HPDE6-E6E7 (cell line): ENCODE measurements at regions not wholly inside any gene's neighbourhood (a gene's known extent, or its start where the extent isn't known, plus 50 kb on each side); places are given as distances from the start of the nearest gene placed in this dataset.
"Not testable (repeated sequence)": the region's sequence is repeated elsewhere in the genome, so short reads cannot be mapped to it uniquely, and the experiment has no call there.

Experiments used
- DNase-seq: peaks from one replicate; pipeline ENCODE4 v3.0.0; 2011; ENCODE audit warnings: missing footprints; ENCODE audit errors: extremely low spot score

DNA sequence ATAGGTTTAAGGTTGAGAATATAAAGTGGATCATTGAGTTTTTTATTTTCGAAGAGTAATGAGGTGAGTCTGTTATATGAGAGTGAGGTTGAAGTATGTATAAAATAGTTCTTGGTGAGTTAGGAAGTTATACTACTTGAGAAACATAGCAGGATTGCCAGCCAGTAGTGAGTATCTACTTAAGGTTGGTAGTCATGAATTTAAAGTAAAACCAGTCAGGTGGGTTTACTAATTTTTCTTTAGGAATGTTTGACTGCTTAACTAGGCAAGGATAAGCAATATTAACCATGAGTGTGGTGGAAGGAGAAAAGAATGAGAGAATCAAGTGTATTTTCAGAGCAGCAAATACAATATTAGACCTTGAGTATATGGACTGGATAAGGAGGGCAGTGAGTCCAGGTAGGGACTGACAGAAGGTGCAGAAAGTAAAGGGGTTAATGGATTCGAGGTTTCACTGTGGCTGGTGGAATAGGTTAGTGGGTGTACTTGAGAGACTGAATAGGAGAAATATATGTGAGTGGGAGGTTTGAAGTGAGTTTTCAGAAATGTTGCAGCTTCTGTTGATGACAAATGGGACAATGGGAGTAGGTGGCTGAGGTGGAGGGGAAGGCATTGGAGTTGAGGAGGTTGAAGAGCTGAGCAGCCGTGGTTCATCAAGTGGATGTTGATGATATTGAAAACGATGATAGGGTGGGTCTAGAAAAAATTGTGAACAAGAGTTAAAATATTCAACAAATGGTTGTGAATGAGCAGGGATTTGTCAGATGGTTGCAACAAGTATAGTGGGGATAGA, 232.5 kb upstream of the ASCC3 start:
- DNase-seq = no peak

DNA sequence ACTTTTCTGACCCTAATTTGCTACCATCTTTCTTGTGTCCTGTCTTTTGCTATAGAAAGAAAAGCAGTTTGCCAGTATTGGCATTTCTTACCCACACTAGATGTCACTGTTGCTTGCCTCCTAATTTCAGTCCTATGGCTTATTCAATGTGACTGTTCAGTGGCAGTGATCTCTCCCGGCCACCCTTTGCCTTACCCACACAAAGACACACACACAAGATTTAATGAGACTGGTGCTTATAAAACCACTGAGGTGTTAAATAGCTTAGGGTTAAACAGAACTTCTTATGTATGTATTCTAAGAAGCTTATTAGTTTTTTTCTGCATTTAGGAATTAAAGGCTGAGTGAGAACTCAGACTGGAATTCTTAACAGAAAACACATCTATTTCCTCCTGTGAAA, 233.6 kb upstream of the ASCC3 start:
- peak; percentile 23 for DNase-seq

DNA sequence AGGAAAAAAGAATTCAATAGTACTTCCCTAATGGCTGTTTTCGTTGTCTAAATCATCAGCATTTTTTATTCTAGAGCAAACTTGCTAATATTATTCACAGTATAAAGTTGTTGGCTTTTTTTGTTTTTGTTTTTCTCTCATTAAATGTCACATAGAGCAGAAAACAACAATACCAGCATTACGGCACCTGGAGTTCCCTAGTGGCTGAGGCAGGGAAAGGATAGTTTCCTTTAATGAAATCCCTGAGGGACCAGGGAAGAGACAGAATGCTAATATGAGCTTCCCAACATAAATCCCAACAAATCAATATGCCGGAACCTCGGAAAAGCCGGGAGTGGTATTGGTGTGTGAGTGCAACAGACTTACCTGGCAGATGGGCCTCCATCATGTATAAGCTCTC, 235.2 kb upstream of the ASCC3 start:
- DNase-seq = no peak

DNA sequence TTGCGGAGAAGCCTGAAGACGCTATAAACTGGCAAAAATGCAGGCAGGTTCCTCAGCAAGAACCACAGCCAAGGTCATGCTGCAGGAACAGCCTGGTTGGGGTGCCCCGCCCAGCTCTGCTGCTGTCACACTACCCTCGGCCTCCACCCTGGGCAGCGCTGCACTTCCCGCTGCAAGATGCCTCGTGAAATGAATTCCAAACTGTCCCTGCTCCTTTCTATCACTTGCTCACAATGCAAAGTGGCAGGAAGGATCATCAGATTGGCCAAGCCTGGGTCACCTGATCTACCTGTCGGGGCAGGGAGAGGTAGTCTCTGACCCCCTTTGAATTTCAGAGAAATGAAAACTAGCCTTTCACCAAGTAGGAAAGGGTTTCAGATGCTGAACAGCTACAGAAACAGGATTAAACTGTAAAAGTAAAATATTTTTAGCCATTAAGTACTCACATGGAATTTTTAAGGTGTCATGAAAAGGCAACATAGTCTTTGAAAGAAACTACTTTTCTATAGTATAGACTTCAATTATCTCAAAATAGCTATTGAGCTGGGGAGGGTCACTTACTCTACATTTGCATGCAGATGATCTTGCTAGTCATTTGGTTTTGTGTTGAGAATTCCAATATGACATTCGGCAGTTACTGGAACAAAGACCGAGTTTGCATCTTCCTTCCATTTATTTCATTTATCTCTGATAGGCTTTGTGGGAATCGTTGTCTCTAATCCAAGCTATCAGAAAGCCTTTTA, 236.4 kb upstream of the ASCC3 start:
- no peak for DNase-seq

DNA sequence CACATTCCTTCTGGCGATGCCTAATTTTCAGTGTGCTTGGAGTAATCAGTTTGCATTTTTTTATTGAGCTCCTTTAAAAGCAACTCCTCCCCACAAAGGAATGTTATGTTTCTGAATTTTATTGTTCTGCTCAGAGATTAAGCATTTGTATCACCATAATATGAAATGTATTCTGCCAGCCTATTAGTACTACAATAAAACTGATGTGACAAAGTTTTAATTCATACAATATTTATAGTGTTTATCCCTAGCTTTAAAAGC, 236.9 kb upstream of the ASCC3 start:
- no peak for DNase-seq

DNA sequence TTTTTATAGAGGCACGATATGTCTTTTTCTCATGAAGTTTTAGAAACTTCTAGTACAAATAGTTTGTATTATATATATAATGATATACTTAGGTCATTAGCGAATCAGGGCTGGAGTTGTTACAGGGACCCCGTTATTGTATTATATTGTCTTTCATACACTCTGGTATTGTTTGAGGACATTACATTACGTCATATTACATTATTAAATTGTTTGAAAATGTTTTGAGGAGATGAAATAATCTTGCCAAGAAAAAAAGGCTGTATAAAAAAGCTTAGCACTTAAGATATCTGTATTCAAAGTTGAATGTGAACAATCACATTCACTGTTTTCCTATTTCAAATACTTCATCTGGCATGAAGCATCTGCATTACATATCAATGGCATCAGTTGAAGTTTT, 239.6 kb upstream of the ASCC3 start:
- DNase-seq = no peak

DNA sequence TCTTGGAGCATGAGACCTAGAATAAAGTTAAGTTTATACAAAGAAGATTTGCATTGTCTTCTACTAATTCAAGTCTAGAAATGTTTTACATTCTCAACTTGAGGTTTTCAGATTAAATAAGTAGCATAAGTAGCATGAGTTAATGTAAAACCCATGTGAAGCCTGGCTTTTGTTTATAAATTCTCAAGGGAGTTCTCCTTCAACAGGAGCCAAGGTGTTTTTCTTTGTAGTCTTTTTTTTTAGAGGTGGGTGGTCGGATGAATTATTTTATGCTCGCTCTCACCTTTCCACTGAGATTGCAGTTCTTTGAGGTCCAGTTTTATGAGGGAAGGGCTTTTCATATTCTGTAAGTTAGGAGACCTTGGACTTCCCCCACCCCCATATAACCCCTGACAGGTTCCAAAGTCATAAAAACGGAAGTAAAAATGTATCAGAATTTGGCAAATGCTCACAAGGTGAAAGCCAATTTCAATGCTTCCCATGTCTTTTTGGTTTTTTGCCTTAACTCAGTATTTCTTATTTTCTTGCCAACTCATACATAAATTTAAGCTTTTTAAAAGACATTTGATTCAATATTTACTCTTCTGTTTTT, 244.3 kb upstream of the ASCC3 start:
- no peak for DNase-seq

DNA sequence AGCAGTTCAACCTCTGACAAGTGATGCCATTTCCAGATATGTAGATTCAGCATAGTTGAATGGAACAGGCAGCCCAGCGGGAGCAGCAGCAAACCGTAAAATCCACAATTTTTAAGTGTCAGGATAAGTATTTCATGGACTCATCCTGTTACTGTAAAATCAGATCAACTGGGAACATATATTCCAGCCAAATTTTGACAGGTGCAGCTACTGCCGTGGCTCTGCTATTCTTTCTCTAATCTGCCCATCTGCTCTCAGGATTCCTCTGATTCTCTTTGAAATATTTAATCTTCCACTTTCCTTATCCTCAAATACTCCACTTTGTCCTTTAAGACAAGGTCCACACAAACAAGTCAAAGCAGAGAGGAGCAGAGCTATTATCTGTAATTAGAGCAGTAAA, 245.4 kb upstream of the ASCC3 start:
- DNase-seq = no peak

DNA sequence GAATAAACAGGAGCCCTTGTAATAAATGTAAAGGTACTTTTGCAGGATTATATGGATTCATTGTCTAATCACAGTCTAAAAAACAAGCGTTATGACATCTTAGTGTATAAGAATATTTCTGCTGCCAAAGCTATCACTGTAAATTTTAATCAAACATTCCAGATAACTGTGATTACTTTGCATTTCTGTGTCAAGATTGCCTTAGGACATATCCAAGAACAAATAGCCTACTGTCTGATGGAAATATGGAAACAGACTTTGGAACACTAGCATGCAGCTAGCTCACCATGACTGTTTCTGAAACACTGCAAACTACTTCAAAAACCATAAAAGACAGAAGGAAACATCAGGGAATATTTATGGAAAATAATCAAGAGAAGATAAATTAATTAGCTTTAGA, 248.7 kb upstream of the ASCC3 start:
- no peak for DNase-seq

DNA sequence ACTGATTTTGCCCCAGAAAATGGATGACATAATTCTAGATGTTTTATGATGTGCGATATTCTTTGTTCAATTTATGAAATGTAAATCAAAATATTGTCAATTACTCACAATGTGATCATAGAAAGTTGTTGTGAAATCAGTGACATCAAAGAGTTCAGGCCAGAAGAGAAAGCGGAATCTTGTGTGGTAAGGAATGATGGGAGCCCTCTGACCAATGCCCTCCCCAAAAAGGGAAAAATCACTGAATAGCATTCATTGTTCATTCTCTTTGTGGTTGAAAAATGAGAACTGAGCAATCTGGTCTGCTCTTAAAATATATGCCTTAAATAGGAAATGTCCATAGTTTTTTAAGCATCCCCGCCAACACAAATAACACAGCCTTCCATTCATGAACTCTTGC, 247.1 kb upstream of the GRIK2 start:
- DNase-seq = no peak

DNA sequence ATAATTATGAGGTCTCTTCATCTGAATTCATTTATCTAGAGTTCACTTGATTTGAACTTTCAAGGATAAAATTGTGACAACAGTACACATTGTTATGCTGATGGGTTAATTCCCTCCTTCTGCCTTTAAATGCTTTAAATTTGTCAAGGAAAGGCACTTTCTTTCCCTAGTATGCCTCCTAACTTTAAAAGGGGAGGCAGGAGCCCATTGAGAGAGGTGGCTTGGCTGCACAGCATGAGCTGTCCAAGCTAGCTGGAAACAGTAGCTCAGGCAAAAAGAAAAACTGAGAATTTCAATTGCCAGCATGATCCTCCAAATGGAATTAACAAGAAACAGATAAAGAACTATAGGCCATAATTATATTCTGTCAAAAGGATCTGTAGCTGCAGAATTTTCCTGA, 243.3 kb upstream of the GRIK2 start:
- DNase-seq = no peak

DNA sequence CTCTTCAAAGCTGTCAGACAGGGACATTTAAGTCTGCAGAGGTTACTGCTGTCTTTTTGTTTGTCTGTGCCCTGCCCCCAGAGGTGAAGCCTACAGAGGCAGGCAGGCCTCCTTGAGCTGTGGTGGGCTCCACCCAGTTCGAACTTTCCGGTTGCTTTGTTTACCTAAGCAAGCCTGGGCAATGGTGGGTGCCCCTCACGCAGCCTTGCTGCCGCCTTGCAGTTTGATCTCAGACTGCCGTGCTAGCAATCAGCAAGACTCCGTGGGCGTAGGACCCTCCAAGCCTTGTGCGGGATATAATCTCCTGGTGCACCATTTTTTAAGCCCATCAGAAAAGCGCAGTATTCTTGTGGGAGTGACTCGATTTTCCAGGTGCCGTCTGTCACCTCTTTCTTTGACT, 235.9 kb upstream of the GRIK2 start:
- not testable (repeated sequence) for DNase-seq

DNA sequence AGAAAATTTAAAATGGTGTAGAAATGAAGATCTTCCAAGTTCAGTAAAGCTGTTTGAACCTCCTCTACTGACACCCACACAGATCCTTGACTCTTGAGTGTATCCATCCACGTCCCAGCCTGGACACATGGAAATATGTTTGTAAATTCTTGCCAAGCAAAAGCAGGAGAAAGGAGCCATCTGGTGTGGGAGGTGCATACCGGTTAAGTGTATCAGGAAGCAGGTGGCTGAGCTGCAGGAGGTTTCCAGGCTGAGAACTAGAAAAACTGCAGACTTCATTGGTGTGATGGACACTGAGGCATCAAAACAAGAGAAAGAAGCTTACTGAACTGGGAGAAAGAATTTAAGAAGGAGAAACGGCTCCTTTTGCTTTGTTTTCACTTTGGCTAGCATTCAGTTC, 229.9 kb upstream of the GRIK2 start:
- no peak for DNase-seq

DNA sequence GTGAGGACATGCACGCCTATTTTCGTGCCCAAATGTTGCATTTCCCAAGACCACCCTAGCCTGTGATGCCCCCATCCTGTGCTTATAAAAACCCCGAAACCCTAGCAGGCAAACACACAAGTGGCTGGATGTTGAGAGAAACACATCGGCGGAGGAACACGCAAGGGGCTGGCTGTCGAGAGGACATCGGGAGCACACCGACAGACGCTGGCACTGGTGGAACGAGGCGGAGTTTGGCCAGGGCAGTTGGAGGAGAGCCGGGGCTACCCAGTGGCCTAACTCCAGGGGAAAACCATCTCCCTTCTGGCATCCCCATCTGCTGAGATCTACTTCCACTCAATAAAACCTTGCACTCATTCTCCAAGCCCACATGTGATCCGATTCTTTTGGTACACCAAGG, 225.9 kb upstream of the GRIK2 start:
- DNase-seq = no peak

DNA sequence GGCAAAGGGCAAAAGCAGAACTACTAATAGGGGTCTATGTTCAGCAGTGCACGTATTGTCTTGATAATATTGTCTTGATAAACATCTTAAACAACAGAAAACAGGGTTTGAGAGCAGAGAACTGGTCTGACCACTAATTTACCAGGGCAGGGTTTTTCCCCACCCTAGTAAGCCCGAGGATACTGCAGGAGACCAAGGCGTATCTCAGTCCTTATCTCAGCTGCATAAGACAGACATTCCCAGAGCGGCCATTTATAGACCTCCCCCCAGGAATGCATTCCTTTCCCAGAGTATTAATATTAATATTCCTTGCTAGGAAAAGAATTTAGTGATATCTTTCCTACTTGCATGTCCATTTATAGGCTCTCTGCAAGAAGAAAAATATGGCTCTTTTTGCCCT, 222.5 kb upstream of the GRIK2 start:
- not testable (repeated sequence) for DNase-seq

DNA sequence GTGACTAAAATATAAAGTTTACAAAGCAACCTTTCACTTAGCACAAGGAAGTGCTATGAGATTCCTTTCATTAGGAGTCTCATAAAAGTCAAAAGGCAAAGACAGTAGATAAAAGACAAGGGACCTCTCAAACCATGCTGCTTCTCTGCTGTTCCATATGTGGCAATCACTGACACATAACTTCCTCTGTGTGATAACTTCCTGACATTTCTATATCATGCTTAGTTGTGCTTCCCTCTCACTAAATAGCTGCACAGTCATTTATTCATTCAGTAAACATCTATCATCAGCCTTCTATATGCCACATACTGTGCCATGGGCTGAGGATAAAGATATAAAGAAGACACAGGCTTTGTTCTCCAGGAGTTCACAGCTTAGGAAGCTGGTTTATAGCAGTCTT, 214.8 kb upstream of the GRIK2 start:
- no peak for DNase-seq

DNA sequence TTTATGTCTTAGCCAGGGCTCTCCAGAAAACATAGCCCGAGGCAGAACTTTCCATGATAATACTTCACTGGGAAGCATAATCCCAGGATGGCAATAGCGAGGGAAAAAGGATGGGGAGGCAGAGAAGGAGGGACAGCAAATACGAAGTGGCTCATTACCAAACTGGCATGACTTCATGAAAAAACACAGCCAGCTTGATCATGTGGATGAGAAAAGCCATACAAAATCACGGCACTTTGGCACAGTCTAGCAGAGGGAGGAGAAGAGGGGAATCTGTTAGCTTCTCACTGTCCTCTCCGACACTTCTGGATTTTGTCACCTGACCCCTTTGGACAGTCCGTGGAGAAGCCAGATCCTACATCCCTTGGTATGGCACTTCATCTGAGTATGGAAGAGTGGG, 212.5 kb upstream of the GRIK2 start:
- DNase-seq = no peak

DNA sequence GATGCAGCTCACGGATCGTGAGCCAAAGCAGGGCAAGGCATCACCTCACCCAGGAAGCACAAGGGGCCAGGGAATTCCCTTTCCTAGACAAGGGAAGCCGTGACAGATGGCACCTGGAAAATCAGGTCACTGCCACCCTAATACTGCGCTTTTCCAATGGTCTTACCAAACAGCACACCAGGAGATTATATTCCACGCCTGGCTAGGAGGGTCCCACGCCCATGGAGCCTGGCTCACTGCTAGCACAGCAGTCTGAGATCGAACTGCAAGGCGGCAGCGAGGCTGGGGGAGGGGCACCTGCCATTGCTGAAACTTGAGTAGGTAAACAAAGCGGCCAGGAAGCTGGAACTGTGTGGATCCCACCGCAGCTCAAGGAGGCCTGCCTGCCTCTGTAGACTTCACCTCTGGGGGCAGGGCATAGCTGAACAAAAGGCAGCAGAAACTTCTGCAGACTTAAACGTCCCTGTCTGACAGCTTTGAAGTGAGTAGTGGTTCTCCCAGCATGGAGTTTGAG, 205.2 kb upstream of the GRIK2 start:
- not testable (repeated sequence) for DNase-seq

DNA sequence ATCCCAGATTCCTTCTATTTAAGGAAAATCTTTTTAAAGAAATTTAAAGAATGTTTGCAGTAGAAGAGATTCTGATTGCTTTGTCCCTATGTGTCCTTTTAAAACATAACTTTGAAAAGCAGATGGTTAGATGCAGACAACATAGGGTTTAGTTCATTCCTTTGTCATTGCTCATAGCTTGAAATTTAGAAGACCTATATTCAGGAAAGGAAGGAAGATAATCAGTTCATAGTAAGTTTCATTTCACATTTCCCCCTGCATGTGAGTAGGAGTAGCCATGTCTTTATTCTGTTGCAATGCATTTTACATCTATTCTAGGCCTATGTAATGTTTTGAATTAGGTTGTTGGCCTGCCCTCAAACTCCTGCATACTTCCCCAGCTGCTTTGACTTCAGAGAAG, 197.9 kb upstream of the GRIK2 start:
- no peak for DNase-seq

DNA sequence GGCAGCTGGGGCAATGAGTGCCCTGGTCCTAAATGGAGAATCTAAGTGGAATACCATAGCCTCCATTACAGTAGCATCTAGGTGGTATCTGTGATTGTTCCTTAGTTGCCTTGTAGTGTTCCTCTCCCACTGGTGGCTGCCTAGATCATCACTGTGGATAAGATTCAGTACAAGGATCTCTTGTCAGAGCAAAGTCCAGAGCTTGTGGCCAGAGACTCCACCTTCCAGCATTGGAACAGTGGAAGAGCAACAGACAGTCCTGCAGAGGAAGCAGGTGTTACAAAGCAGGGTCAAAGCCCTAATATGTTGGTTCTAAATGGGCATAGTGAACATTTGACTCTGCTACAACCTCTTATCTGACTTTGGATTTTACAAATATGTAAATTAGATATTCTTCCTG, 194.1 kb upstream of the GRIK2 start:
- DNase-seq = no peak

DNA sequence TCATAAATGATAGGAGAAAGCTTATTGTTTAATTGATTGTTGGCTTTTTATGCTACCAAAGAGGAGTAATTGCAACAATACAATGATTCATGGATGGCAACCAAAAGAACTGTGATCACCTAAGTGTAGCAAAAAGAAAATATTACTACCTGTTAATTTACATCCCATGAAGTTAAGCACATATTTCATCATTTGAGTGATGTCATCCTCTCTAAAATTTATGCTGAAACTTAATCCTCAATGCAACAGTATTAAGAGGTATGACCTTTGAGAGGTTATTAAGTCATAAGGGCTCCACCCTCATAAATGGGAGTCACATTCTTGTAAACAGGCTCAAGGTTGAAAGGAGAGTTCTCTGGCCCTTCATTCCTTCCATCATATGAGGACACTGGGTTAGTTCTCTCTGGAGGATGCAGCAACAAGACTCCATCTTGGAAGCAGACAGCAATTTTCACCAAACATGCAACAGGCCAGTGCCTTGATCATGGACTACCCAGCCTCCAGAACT, 190.6 kb upstream of the GRIK2 start:
- no peak for DNase-seq

DNA sequence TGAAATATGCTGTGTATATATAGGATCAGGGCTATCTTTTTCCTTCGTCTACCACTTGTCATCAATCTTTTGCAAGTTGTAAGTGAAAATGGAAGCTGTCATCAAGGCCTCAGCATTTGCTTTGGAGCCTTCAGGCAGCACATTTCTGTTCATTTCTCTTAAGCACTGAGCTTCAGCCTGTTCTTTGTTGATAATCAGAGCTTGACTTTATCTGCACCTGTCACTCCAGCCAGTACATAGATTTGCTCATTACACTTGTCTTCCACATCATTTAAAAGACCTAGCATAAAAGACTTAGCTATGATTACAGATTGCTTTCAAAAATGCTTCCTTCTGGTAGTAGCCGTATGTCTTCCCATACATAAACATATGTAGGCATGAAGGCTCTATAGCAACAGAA, 189.8 kb upstream of the GRIK2 start:
- DNase-seq = no peak

DNA sequence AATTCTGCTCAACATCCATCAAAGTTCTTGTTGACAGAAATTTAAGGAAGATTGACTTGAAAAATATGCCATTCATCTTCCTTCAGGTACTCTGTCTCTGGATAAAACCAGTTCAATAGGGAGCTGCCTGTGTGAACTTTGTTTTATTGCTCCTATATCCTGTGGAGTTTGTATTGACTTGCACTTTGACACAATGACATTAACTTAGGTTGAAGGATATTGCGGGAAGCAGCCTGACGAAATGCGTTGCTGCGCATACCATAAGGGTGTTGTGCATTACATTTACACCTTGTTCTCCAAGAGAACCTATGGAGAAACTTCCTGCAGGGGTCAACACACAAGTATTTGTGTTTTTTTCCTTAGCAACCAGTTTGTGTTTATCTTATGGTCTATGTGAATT, 185.4 kb upstream of the GRIK2 start:
- no peak for DNase-seq
